ENCODE measurements at regions not wholly inside any gene's neighbourhood (a gene's known extent, or its start where the extent isn't known, plus 50 kb on each side); places are given as distances from the start of the nearest gene placed in this dataset.

GRCh38 chr9:113711251-113711650 lies 164.9 kb upstream of the ZNF618 start:
- TF ChIP-seq POLR2A (IDR thresholded peaks at IDR 0.05) (no peak), CTCF (IDR thresholded peaks at IDR 0.05) (no peak)
